HEK293 (cell line): ENCODE measurements at regions not wholly inside any gene's neighbourhood (a gene's known extent, or its start where the extent isn't known, plus 50 kb on each side); places are given as distances from the start of the nearest gene placed in this dataset.
A peak's percentile ranks its signal among the peaks of the same experiment; 100 is the strongest.

ENCODE experiments used
- CTCF ChIA-PET: fragments of 350-600 bp; formaldehyde crosslinking; extraction: SDS; loops from one replicate; lab custom pipeline; 2021; ENCODE audit warnings: antibody characterized with exemption; lab: Yijun Ruan, JAX
- POLR2A ChIA-PET: fragments of 300-600 bp; formaldehyde crosslinking; extraction: SDS; loops from one replicate; lab custom pipeline; 2020; ENCODE audit warnings: antibody characterized with exemption, inconsistent platforms; lab: Yijun Ruan, JAX
- H3K27ac ChIP-seq: fragments of 200-500 bp; sonication (Bioruptor generic); 2 replicates; pipeline ENCODE4 v1.5.1; 2014; ENCODE audit warnings: low read depth, low read length, control low read depth, inconsistent platforms; ENCODE audit errors: extremely low read depth
- H3K36me3 ChIP-seq, 2 experiments: fragments of 200-500 bp in 1 of 2; sonication (Bioruptor generic) in 1 of 2; 1 replicate in 1 of 2; 2 replicates in 1 of 2; pipeline ENCODE4 v1.5.1; 2014 to 2017; ENCODE audit warnings: inconsistent platforms in 2 of 2, low read length in 2 of 2; ENCODE audit not compliant: control insufficient read depth in 2 of 2, insufficient read depth in 1 of 2
- H3K4me1 ChIP-seq: fragments of 200-500 bp; sonication (Bioruptor generic); 2 replicates; pipeline ENCODE4 v1.5.1; 2014; ENCODE audit warnings: mild to moderate bottlenecking, low read length, inconsistent platforms; ENCODE audit not compliant: control insufficient read depth, insufficient read depth
- H3K4me3 ChIP-seq: 2 replicates; pipeline ENCODE4 v1.5.1; 2011; ENCODE audit warnings: low read depth, mild to moderate bottlenecking, control low read depth, low read length, moderate library complexity
- H3K9me3 ChIP-seq: fragments of 200-500 bp; sonication (Bioruptor generic); 2 replicates; pipeline ENCODE4 v1.5.1; 2014; ENCODE audit warnings: low read depth, low read length, inconsistent platforms; ENCODE audit not compliant: control insufficient read depth, insufficient read depth
- FEZF1 ChIP-seq: fragments of 450-650 bp; formaldehyde crosslinking; IDR thresholded peaks from 2 replicates; pipeline ENCODE4 v1.5.1; 2016; ENCODE audit warnings: missing biosample characterization, missing genetic modification characterization
- INSM2 ChIP-seq: fragments of 450-650 bp; formaldehyde crosslinking; IDR thresholded peaks from 2 replicates; pipeline ENCODE4 v1.5.1; 2016; ENCODE audit warnings: missing biosample characterization, missing genetic modification characterization
- KLF1 ChIP-seq: fragments of 450-650 bp; formaldehyde crosslinking; IDR thresholded peaks from 2 replicates; pipeline ENCODE4 v1.5.1; 2016; ENCODE audit warnings: missing biosample characterization, missing genetic modification characterization
- REST ChIP-seq: fragments of 450-650 bp; formaldehyde crosslinking; IDR thresholded peaks from 2 replicates; pipeline ENCODE4 v1.5.1; 2016; ENCODE audit warnings: missing biosample characterization, missing genetic modification characterization
- ZEB2 ChIP-seq: fragments of 450-650 bp; formaldehyde crosslinking; IDR thresholded peaks from 2 replicates; pipeline ENCODE4 v1.5.1; 2016; ENCODE audit warnings: missing biosample characterization, missing genetic modification characterization
- ZFHX2 ChIP-seq: fragments of 450-650 bp; formaldehyde crosslinking; conservative IDR thresholded peaks from 2 replicates; pipeline ENCODE4 v1.5.1; 2016; ENCODE audit warnings: missing biosample characterization, missing genetic modification characterization
- ZFP69B ChIP-seq: fragments of 450-650 bp; formaldehyde crosslinking; IDR thresholded peaks from 2 replicates; pipeline ENCODE4 v1.5.1; 2016; ENCODE audit warnings: missing biosample characterization, missing genetic modification characterization
- ZNF10 ChIP-seq: fragments of 450-650 bp; formaldehyde crosslinking; IDR thresholded peaks from 2 replicates; pipeline ENCODE4 v1.5.1; 2017; ENCODE audit warnings: missing biosample characterization, missing genetic modification characterization
- ZNF155 ChIP-seq: fragments of 450-650 bp; formaldehyde crosslinking; IDR thresholded peaks from 2 replicates; pipeline ENCODE4 v1.5.1; 2016; ENCODE audit warnings: missing biosample characterization, missing genetic modification characterization
- ZNF157 ChIP-seq: fragments of 450-650 bp; formaldehyde crosslinking; IDR thresholded peaks from 2 replicates; pipeline ENCODE4 v1.5.1; 2016; ENCODE audit warnings: missing biosample characterization, missing genetic modification characterization
- ZNF223 ChIP-seq: fragments of 450-650 bp; formaldehyde crosslinking; IDR thresholded peaks from 2 replicates; pipeline ENCODE4 v1.5.1; 2016; ENCODE audit warnings: missing biosample characterization, missing genetic modification characterization
- ZNF37A ChIP-seq: fragments of 450-650 bp; IDR thresholded peaks from 2 replicates; pipeline ENCODE4 v1.5.1; 2018; ENCODE audit warnings: missing biosample characterization, missing genetic modification characterization
- ZNF501 ChIP-seq: fragments of 450-650 bp; formaldehyde crosslinking; IDR thresholded peaks from 2 replicates; pipeline ENCODE4 v1.5.1; 2016; ENCODE audit warnings: missing biosample characterization, missing genetic modification characterization
- ZNF513 ChIP-seq: fragments of 450-650 bp; IDR thresholded peaks from 2 replicates; pipeline ENCODE4 v1.5.1; 2018; ENCODE audit warnings: missing biosample characterization, missing genetic modification characterization
- ZNF600 ChIP-seq: fragments of 450-650 bp; formaldehyde crosslinking; IDR thresholded peaks from 2 replicates; pipeline ENCODE4 v1.5.1; 2016; ENCODE audit warnings: missing biosample characterization, missing genetic modification characterization
- ZNF692 ChIP-seq: fragments of 450-650 bp; formaldehyde crosslinking; IDR thresholded peaks from 2 replicates; pipeline ENCODE4 v1.5.1; 2016; ENCODE audit warnings: missing biosample characterization, missing genetic modification characterization
- ZNF785 ChIP-seq: fragments of 450-650 bp; formaldehyde crosslinking; IDR thresholded peaks from 2 replicates; pipeline ENCODE4 v1.5.1; 2016; ENCODE audit warnings: missing biosample characterization, missing genetic modification characterization
- ZNF830 ChIP-seq: fragments of 450-650 bp; IDR thresholded peaks from 2 replicates; pipeline ENCODE4 v1.5.0; 2018; ENCODE audit warnings: missing biosample characterization, missing genetic modification characterization, low read depth, mild to moderate bottlenecking, moderate library complexity
- ZSCAN16 ChIP-seq: fragments of 450-650 bp; formaldehyde crosslinking; IDR thresholded peaks from 2 replicates; pipeline ENCODE4 v1.5.1; 2016; ENCODE audit warnings: missing biosample characterization, missing genetic modification characterization

- TF ChIP-seq REST (tag by site-specific recombination) (no peak), ZNF692 (tag by site-specific recombination) (no peak), ZNF513 (tag by site-specific recombination) (no peak), ZNF37A (tag by site-specific recombination) (no peak), ZEB2 (no peak), ZNF830 (tag by site-specific recombination) (no peak), ZNF600 (tag by site-specific recombination) (0 out of 2 replicates have a peak, but pooled peaks have one; percentile 17), ZFHX2 (tag by site-specific recombination) (no peak), ZNF501 (tag by site-specific recombination) (no peak), ZFP69B (no peak), ZSCAN16 (tag by site-specific recombination) (no peak), ZNF223 (tag by site-specific recombination) (no peak), FEZF1 (tag by site-specific recombination) (0 out of 2 replicates have a peak, but pooled peaks have one; percentile 11), ZNF10 (no peak), ZNF155 (tag by site-specific recombination) (no peak), ZNF157 (no peak), ZNF785 (tag by site-specific recombination) (no peak)
These were observed 132.8 kb downstream of the RBFOX3 start (continued) for GRCh38 chr17:79478051-79478461.

GRCh38 chr17:79476074-79476652, 134.7 kb downstream of the RBFOX3 start:
- POLR2A ChIA-PET, result no interaction called here
- Histone ChIP-seq H3K27ac (no peak overlapping the region), H3K4me3 (no peak overlapping the region)
- TF ChIP-seq INSM2 (tag by site-specific recombination), result no peak
- 0 out of 2 replicates have a peak, but pooled peaks have one; percentile 21 for TF ChIP-seq KLF1
- TF ChIP-seq, all 188 proteins: peak for 1
- CTCF ChIA-PET, result no interaction called here
- Histone ChIP-seq H3K36me3 (no peaks in the 10 kb centered on the region), H3K4me1 (no peaks in the 10 kb centered on the region), H3K9me3 (no peaks in the 10 kb centered on the region)
